Osteoblast (primary cell): ENCODE measurements at regions not wholly inside any gene's neighbourhood (a gene's known extent, or its start where the extent isn't known, plus 50 kb on each side); places are given as distances from the start of the nearest gene placed in this dataset.
"Not testable (repeated sequence)": the region's sequence is repeated elsewhere in the genome, so short reads cannot be mapped to it uniquely, and the experiment has no call there.

Experiments used
- DNase-seq: peaks from one replicate; pipeline ENCODE4 v3.0.0; 2011; ENCODE audit warnings: low spot score, mixed read lengths; ENCODE audit not compliant: insufficient read length; ENCODE audit errors: missing footprints
- H2AFZ ChIP-seq: 2 replicates; pipeline ENCODE4 v1.6.0; 2011; ENCODE audit warnings: mild to moderate bottlenecking, low read length
- H3K27ac ChIP-seq: 2 replicates; pipeline ENCODE4 v1.5.1; 2011; ENCODE audit warnings: mild to moderate bottlenecking, low read depth, low read length, moderate library complexity
- H3K27me3 ChIP-seq: 2 replicates; pipeline ENCODE4 v1.6.0; 2012; ENCODE audit warnings: mild to moderate bottlenecking, control low read depth, inconsistent platforms, low read length, moderate library complexity; ENCODE audit not compliant: insufficient read depth
- H3K36me3 ChIP-seq: 2 replicates; pipeline ENCODE4 v1.5.1; 2011; ENCODE audit warnings: mild to moderate bottlenecking, low read length, control low read depth, moderate library complexity; ENCODE audit not compliant: insufficient read depth
- H3K4me1 ChIP-seq: 2 replicates; pipeline ENCODE4 v1.5.1; 2011; ENCODE audit warnings: mild to moderate bottlenecking, low read length, control low read depth, moderate library complexity; ENCODE audit not compliant: insufficient read depth
- H3K4me2 ChIP-seq: 2 replicates; pipeline ENCODE4 v1.6.0; 2011; ENCODE audit warnings: mild to moderate bottlenecking, low read length; ENCODE audit not compliant: insufficient read depth
- H3K4me3 ChIP-seq: fragments of 200-600 bp; sonication (generic); 3 replicates; pipeline ENCODE4 v1.5.1; 2012; ENCODE audit warnings: mild to moderate bottlenecking, low read length, inconsistent platforms; ENCODE audit not compliant: insufficient read depth
- H3K79me2 ChIP-seq: 2 replicates; pipeline ENCODE4 v1.6.0; 2012; ENCODE audit warnings: mild to moderate bottlenecking, low read length, control low read depth, inconsistent platforms; ENCODE audit not compliant: insufficient read depth
- H3K9me3 ChIP-seq: 2 replicates; pipeline ENCODE4 v1.5.1; 2011; ENCODE audit warnings: low read depth, low read length, control low read depth
- H4K20me1 ChIP-seq: 2 replicates; pipeline ENCODE4 v1.6.0; 2012; ENCODE audit warnings: mild to moderate bottlenecking, low read length, control low read depth; ENCODE audit not compliant: insufficient read depth

DNA sequence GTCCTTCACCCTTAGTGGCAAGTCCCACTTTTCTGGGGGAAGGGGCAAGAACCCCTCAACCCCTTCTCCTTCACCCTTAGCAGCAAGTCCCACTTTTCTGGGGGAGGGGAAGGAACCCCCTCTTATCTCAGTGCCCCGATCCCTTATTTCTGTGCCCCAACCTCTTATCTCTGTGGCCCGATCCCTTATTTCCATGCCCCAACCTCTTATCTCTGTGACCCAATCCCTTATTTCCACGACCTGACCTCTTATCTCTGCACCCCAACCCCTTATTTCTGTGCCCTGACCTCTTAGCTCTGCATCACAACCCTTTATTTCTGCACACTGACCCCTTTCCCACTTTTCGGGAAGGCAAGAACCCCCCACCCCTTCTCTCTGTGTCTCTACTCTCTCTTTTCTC lies 104.4 kb upstream of the ROPN1B start:
- H3K36me3 ChIP-seq, H3K4me3 ChIP-seq, H4K20me1 ChIP-seq, DNase-seq, H3K79me2 ChIP-seq, H3K27ac ChIP-seq, H3K9me3 ChIP-seq, H3K27me3 ChIP-seq, H3K4me1 ChIP-seq, H3K4me2 ChIP-seq, H2AFZ ChIP-seq: not testable (repeated sequence)

DNA sequence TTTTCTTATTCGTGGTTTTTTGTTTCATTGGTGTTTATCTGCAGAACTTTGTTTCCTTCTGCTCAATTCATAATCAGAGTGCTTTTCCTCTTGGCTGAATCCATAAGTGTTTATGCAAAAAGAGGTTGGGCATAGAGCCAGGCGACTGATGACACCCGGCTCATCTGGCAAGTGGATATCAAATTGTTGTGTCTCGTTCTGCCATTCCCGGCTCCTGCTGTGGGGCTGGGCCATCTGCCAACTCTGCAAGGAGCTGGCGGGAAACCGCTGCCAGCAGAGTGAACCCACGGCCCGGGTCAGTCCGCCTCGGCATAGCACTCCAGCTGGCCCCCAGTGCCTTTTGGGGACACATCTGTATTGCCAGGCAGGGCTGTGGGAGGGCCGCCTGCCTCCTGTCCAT lies 83.0 kb upstream of the ROPN1B start:
- not testable (repeated sequence) for H3K9me3 ChIP-seq, H3K27me3 ChIP-seq, H3K4me1 ChIP-seq, H3K79me2 ChIP-seq, H4K20me1 ChIP-seq, H2AFZ ChIP-seq, H3K27ac ChIP-seq, H3K4me2 ChIP-seq, H3K36me3 ChIP-seq, H3K4me3 ChIP-seq
- DNase-seq = peak; percentile 32

DNA sequence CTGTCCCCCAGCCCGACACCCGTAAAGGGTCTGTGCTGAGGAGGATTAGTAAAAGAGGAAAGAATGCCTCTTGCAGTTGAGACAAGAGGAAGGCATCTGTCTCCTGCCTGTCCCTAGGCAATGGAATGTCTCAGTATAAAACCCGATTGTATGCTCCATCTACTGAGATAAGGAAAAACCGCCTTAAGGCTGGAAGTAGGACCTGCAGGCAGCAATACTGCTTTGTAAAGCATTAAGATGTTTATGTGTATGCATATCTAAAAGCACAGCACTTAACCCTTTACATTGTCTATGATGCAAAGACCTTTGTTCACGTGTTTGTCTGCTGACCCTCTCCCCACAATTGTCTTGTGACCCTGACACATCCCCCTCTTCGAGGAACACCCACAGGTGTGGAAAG lies 69.8 kb upstream of the ROPN1B start:
- not testable (repeated sequence) for H3K4me3 ChIP-seq, H3K4me1 ChIP-seq, H3K36me3 ChIP-seq, H3K27ac ChIP-seq, H2AFZ ChIP-seq, H4K20me1 ChIP-seq, H3K27me3 ChIP-seq, DNase-seq, H3K4me2 ChIP-seq, H3K79me2 ChIP-seq, H3K9me3 ChIP-seq

DNA sequence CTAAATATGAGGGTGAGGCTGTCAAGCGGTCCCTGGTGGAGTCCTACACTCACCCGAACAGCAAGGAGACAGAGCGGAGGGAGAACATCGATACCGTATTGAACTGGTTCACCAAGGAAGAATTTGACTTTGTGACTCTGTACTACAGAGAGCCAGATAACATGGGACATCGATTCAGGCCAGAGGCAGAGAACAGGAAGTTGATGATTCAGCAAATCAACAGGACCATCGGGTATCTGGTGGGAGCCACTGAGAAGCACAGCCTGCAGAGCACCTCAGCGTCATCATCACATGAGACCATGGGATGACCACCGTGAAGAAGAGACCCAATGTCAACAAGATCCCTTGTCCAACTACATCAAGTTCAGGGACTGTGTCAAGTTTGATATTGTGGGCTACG lies 67.5 kb upstream of the ROPN1B start:
- not testable (repeated sequence) for H3K4me2 ChIP-seq, H4K20me1 ChIP-seq, H3K4me1 ChIP-seq, H3K9me3 ChIP-seq, H3K36me3 ChIP-seq, H3K4me3 ChIP-seq, H3K27me3 ChIP-seq, H2AFZ ChIP-seq, H3K79me2 ChIP-seq, H3K27ac ChIP-seq, DNase-seq

DNA sequence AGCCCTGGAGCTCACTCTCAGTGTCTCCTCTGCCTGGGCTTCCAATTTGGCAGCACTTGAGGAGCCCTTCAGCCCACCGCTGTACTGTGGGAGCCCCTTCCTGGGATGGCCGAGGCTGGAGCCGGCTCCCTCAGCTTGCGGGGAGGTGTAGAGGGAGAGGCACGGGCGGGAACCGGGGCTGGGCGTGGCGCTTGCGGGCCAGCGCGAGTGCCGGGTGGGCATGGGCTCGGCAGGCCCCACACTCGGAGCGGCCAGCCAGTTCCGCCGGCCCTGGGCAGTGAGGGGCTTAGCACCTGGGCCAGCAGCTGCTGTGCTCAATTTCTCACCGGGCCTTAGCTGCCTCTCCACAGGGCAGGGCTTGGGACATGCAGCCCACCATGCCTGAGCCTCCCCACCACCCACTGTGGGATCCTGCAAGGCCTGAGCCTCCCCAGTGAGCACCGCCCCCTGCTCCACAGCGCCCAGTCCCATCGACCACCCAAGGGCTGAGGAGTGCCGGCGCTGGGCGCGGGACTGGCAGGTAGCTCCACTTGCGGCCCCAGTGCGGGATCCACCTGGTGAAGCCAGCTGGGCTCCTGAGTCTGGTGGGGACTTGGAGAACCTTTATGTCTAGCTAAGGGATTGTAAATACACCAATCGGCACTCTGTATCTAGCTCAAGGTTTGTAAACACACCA lies 65.1 kb upstream of the ROPN1B start:
- H4K20me1 ChIP-seq, DNase-seq: not testable (repeated sequence)

DNA sequence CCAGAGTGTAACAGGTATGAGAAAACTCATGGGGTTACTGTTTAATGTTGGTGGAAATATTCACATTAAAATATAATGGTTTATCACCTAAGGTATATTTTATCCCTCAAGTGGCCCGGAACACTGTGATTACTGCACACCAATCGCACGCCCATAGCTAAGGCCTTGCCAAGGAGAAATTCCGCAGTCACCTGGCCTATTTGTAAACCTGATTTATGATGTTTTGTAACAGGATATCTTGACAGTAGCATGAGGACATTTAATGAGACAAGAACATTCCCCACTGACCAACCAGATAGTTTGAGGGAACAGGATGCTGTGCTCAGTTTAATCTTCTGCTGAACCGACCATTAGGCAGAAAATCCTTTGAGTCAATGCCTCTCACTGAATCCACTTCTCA lies 61.7 kb upstream of the ROPN1B start:
- H3K27ac ChIP-seq, H3K79me2 ChIP-seq, H3K4me3 ChIP-seq, H3K36me3 ChIP-seq, H3K4me1 ChIP-seq, H3K4me2 ChIP-seq, DNase-seq, H4K20me1 ChIP-seq, H3K27me3 ChIP-seq, H3K9me3 ChIP-seq, H2AFZ ChIP-seq: not testable (repeated sequence)

More for the DNA sequence above, 65.1 kb upstream of the ROPN1B start:
- not testable (repeated sequence) for H3K79me2 ChIP-seq, H2AFZ ChIP-seq, H3K27me3 ChIP-seq, H3K4me1 ChIP-seq, H3K4me2 ChIP-seq, H3K9me3 ChIP-seq, H3K36me3 ChIP-seq, H3K27ac ChIP-seq, H3K4me3 ChIP-seq

DNA sequence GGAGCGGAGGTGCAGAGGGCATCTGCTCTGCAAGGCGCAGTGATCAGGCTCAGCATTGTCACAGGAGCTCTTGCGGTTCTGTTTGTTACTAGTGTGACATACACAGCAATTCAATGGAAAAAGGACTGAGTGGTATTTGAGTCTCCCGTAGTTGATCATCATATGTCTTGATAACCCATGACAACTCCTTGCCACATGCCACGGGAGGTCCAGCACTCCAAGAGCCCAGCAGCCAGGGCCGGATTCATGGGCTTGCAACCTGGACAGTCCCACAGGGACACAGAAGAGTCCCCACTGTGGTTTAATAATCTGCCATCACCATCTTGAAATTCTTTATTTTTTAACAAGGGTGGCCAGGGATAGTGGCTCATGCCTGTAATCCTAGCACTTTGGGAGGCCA lies 58.1 kb upstream of the ROPN1B start:
- H2AFZ ChIP-seq, H3K4me1 ChIP-seq, H3K27ac ChIP-seq, DNase-seq, H3K36me3 ChIP-seq, H3K79me2 ChIP-seq, H3K9me3 ChIP-seq, H4K20me1 ChIP-seq, H3K4me2 ChIP-seq, H3K27me3 ChIP-seq, H3K4me3 ChIP-seq: not testable (repeated sequence)

DNA sequence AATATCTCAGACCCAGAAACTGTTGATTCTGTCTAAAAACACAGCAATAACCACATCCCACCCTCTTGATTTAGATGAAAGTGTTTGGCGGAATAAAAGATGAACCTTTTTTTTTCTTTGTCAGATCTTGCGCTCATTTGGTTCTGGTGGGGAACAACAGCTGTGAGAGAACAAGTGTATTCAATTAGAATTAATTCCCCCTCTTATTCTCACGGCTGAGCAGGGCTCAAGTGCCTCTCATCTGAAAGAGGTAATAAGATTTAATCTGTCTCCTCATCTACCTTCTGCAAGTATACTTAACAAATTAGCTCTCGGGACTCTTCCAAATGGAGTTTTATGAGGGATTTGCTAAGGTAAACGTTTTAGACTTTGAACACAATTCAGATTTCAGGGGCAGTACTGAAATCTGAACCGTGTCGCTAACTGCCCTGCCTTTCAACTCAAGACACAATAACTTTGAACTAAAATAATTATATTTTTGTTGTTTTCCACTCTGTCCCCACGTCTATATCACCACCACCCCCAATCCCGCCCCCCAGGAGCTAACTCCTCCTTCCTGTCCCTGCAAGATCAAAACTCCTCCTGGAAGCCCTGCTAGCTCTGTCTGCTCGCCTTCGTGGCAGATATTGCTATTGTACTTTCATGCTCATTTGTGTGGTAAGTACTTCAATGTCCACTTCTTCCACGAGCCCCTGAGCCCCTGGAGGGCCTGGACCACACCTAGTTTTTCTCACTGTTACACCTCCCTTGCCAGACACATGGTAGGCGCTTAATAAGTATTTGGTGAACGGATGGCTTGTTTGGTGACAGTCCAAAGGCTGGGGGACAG lies 54.2 kb upstream of the ROPN1B start:
- Histone ChIP-seq H3K4me2 (peak overlapping the region; percentile 84), H3K27ac (peak overlapping the region; percentile 81), H3K4me1 (peaks cover 13% of the 10 kb centered on the region), H3K4me3 (peak overlapping the region; percentile 73), H2AFZ (peak overlapping the region; percentile 78)
- H3K79me2 ChIP-seq, H3K27me3 ChIP-seq, H3K36me3 ChIP-seq, DNase-seq, H4K20me1 ChIP-seq, H3K9me3 ChIP-seq: not testable (repeated sequence)

DNA sequence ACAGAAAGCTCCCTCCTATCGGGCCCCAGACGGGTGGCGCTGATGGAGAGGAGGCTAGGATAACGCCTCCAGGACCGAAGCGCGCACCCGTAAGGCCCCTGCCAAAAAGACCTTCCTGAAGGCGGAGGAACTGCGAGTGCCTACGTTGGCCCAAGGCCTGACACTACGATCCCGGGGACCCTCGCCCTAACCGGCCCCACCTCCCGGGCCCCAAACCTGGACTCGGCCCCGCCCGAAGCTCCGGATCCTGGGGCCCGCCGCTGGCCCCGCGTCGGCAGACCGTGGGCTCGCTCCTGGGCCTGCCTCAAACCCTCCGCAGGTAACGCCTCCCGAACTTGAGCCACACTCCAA lies 53.6 kb upstream of the ROPN1B start:
- not testable (repeated sequence) for H3K27me3 ChIP-seq, H3K36me3 ChIP-seq, H4K20me1 ChIP-seq, DNase-seq, H3K9me3 ChIP-seq, H3K79me2 ChIP-seq
- peak overlapping the region; percentile 78 for H2AFZ ChIP-seq
- H3K4me3 ChIP-seq = peak overlapping the region; percentile 73
- peak overlapping the region; percentile 81 for H3K27ac ChIP-seq
- H3K4me2 ChIP-seq = peak overlapping the region; percentile 84
- peaks cover 13% of the 10 kb centered on the region for H3K4me1 ChIP-seq
